ENCODE measurements at regions not wholly inside any gene's neighbourhood (a gene's known extent, or its start where the extent isn't known, plus 50 kb on each side); places are given as distances from the start of the nearest gene placed in this dataset.

GRCh38 chr14:87111126-87111525 lies 881.9 kb downstream of the GALC start:
- no peak for DNase-seq (ENCODE audit: low read depth)

GRCh38 chr14:87109271-87109670 lies 883.7 kb downstream of the GALC start:
- DNase-seq (ENCODE audit: low read depth): no peak

DNA sequence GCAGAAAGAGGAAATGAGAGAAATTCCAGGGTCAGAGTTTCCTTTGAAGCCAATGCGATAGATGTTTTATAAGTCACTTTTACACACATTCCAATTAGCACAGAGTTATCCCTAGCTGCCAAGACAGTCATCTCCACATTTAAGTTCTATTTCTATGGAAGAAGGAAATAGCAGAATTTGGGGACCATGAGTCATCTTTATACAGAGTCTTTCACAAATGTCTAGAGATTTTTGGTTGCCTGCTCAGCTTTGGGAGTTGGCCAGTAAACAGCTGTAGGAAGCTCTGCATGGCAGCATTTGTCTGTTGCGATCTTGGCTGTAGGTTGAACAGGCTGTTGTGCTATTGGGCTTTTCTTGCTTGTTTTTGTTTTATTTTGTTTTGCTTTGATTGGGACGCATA lies 884.3 kb downstream of the GALC start:
- DNase-seq (ENCODE audit: low read depth): no peak

- no peak for DNase-seq (ENCODE audit: low read depth)
These were observed 890.1 kb downstream of the GALC start for GRCh38 chr14:87102811-87103378.

GRCh38 chr14:87097015-87097414 lies 896.0 kb downstream of the GALC start:
- no peak for DNase-seq (ENCODE audit: low read depth)

- no peak for DNase-seq (ENCODE audit: low read depth)
These were observed 898.1 kb downstream of the GALC start for GRCh38 chr14:87094913-87095312.

DNA sequence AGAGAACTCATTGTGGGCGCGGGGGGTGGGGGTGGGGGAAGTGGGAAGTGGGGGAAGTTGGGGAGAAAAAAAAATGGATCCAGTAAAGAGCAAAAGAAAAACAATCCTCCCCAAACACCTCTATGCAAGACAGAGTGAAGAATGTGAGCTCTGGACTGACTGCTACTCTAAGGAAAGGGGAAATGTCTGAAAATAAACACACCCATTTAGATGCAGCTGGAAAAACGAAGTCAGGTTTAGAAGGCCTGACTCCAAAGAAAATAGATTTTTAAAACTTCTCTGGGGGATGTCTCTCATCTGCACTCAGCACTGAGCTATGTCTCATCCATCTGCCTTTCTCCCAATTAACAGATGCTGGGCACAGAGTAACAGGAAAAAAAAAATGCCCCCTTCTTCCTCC lies 904.4 kb downstream of the GALC start:
- DNase-seq (ENCODE audit: low read depth): no peak

DNA sequence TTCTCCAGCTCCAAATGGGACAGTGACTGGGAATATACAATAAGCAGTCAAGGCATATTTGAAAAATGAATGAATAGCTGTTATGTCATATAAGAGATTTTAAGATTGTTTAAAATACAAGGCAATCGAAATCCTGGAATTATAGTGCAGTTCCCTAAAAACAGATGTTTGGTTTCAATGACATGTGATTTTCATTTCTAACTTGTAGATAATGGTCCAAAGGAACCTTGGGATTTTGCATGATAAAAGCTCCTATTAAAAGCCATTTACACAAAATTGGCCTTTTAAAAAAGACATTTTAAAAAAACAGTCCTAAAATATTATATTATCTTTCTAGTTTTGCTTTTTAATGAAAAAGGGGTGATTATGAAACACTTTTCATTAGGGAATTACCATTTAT lies 905.1 kb downstream of the GALC start:
- no peak for DNase-seq (ENCODE audit: low read depth)

- no peak for DNase-seq (ENCODE audit: low read depth)
These were observed 908.1 kb downstream of the GALC start for GRCh38 chr14:87084908-87085307.

DNA sequence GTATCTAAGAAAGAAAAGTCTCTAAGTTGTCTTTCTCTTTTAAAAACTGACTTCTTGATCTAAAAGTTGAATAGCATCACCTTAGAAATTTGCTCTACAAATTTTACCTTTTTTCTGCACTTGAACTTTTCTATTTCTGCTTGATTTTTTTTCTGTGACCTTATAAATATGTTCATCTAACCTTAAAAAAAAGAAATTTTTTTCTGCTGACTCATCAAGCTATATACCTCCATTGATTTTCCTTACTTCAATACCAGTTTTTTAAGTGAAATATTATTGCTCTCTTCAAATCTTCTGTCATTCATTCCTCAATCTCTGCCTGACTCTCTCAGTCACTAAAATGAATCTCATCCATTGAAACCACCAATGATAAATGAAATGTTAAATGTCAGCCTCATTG lies 910.1 kb downstream of the GALC start:
- no peak for DNase-seq (ENCODE audit: low read depth)

- DNase-seq (ENCODE audit: low read depth): no peak
These were observed 912.0 kb downstream of the GALC start for GRCh38 chr14:87081004-87081403.

- DNase-seq (ENCODE audit: low read depth): no peak
These were observed 912.8 kb downstream of the GALC start for GRCh38 chr14:87080146-87080545.

- no peak for DNase-seq (ENCODE audit: low read depth)
These were observed 913.6 kb downstream of the GALC start for GRCh38 chr14:87079416-87079815.

GRCh38 chr14:87076922-87077321 lies 916.1 kb downstream of the GALC start:
- DNase-seq (ENCODE audit: low read depth): no peak

DNA sequence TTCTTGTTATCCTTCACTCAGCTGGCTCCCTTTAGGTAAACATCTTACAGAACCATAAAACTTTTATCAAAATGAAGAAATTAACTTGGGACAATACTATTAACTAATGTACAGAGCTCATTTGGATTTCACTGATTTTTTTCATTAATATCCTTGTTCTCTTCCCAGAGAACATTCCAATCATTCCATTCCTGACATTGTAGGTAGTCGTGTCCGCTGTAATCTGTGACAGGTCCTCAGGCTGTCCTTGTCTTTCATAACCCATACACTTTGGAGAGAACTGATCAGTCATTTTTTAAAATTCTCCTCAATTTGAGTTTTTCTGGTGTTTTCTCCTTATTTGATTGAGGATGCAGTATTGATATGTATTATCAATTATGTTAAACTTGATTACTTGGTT lies 916.8 kb downstream of the GALC start:
- no peak for DNase-seq (ENCODE audit: low read depth)

- DNase-seq (ENCODE audit: low read depth): no peak
These were observed 919.0 kb downstream of the GALC start for GRCh38 chr14:87073880-87074570.

GRCh38 chr14:87067591-87067990 lies 925.4 kb downstream of the GALC start:
- DNase-seq (ENCODE audit: low read depth): no peak

GRCh38 chr14:87067061-87067460 lies 925.9 kb downstream of the GALC start:
- no peak for DNase-seq (ENCODE audit: low read depth)

- no peak for DNase-seq (ENCODE audit: low read depth)
These were observed 926.7 kb downstream of the GALC start for GRCh38 chr14:87066221-87066817.

- no peak for DNase-seq (ENCODE audit: low read depth)
These were observed 927.6 kb downstream of the GALC start for GRCh38 chr14:87065366-87065765.

DNA sequence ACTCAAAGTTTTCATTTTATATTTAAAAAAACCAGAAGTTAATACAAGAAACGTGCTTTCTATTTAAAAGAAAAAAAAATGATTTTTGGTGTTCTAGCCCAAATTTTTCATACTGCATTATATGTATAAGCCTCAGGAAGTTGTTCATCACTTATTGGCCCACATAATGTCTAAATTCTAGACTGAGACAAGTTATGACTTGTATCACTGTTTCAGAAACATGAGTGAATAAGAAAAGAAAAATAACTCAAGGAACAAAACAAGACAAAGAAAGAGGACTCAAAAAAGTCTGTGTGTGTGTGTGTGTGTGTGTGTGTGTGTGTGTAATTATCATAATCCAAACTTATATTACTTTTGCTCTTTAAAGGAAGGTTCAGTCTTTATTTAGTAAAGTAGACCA lies 929.8 kb downstream of the GALC start:
- DNase-seq (ENCODE audit: low read depth): no peak

DNA sequence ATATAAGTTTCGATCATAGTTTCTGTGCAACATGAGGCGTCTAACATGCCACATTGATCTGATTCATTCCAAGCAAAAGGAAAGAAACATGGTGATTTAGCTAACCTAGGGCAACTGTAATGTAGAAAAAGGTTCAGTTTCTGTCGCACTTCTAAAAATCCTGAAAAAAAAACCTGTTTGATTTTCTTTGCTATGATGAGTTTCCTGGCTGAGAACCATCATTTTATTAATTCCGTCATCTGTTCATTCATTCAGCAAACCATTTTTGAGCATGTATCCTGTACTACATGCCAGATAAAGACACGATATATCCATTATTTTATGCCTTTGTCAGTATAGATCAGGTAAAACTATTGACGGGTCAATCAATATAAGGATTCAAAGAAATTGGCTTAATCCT lies 932.6 kb downstream of the GALC start:
- DNase-seq (ENCODE audit: low read depth): no peak

DNA sequence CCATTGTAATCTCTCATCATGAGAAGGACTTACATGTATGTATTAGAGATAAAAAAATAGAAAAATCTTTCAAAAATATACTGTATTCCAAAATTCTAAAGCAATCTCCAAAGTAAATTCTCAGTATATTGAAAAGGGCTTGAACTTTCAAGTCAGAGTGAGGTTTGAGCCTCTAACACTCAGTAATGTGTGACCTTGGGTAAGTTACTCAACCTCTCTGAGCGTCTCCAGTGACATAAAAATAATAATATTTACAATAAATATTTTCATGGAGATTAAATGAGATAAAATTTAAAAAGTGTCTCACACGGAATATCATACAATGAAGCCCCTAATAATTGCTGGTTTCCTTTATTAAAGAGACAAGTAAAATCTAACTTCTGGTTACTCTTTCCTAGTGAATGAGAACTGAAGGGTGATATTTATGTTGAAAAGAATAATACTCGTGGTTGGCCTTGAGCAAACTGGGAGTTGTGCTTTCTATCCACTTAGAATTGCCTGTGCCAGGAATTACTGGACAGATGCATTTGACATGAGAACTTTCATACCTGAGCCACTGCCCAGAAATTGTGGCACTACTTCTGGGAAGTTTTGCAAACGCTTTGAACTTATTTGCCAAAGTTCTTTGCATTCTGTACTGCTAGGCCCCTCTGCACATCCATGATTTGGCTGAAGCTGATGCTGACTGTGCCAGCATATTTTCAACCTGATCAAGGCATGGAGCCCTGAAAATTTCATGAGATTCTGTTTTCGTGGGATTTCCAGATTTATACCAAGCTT lies 933.7 kb downstream of the GALC start:
- DNase-seq (ENCODE audit: low read depth): no peak
